Heart left ventricle (tissue), 16 donors: ENCODE measurements at regions not wholly inside any gene's neighbourhood (a gene's known extent, or its start where the extent isn't known, plus 50 kb on each side); places are given as distances from the start of the nearest gene placed in this dataset.

Experiments used
- ATAC-seq, 4 donors: fragments of 200-7000 bp; cut with Tn5 transposase; one replicate each; pipeline ENCODE4 v1.9.1; 2020 to 2022; ENCODE audit warnings: moderate library complexity in 4 of 4, mild to moderate bottlenecking in 3 of 4, moderate number of reproducible peaks in 1 of 4
- DNase-seq, 5 donors: peaks; one replicate each; pipeline ENCODE4 v3.0.0-alpha.2; 2020
- H3K27ac ChIP-seq, 12 donors: fragments of 200-600 bp; sonication (generic) in 4 of 12; one replicate each; pipeline versions ENCODE4 v1.5.0 to v1.8.0; 2016 to 2022; ENCODE audit warnings: mild to moderate bottlenecking in 2 of 12
- H3K27me3 ChIP-seq, 9 donors: fragments of 200-600 bp; sonication (generic) in 2 of 9; one replicate each; pipeline versions ENCODE4 v1.5.1 to v1.8.0; 2016 to 2022; ENCODE audit warnings: mild to moderate bottlenecking in 3 of 9
- H3K36me3 ChIP-seq, 9 donors: fragments of 200-600 bp; sonication (generic) in 2 of 9; one replicate each; pipeline versions ENCODE4 v1.5.0 to v1.8.0; 2018 to 2022; ENCODE audit warnings: mild to moderate bottlenecking in 2 of 9
- H3K4me1 ChIP-seq, 12 donors: fragments of 200-600 bp; sonication (generic) in 4 of 12; one replicate each; pipeline versions ENCODE4 v1.5.0 to v1.8.0; 2016 to 2022; ENCODE audit warnings: mild to moderate bottlenecking in 3 of 12
- H3K4me3 ChIP-seq, 12 donors: fragments of 200-600 bp; sonication (generic) in 4 of 12; one replicate each; pipeline versions ENCODE4 v1.5.0 to v1.8.0; 2017 to 2022; ENCODE audit warnings: mild to moderate bottlenecking in 9 of 12, moderate library complexity in 4 of 12
- H3K9me3 ChIP-seq, 12 donors: fragments of 200-600 bp; sonication (generic) in 4 of 12; one replicate each; pipeline versions ENCODE4 v1.5.0 to v1.8.0; 2016 to 2022; ENCODE audit warnings: mild to moderate bottlenecking in 1 of 12
- CTCF ChIP-seq, 12 donors: fragments of 200-600 bp; sonication (generic) in 4 of 12; IDR thresholded peaks; one replicate each; pipeline versions ENCODE4 v1.5.0 to v1.8.0; 2018 to 2022; ENCODE audit warnings: antibody characterized with exemption in 12 of 12, mild to moderate bottlenecking in 5 of 12
- POLR2A ChIP-seq, 2 donors: fragments of 450-650 bp; IDR thresholded peaks; one replicate each; pipeline ENCODE4 v1.6.1; 2017; ENCODE audit warnings: antibody characterized with exemption in 2 of 2, mild to moderate bottlenecking in 2 of 2, moderate library complexity in 2 of 2
- WGBS, 4 donors: extraction: QIAGEN DNeasy Blood & Tissue Kit in 2 of 4; methylation state at CpG; one replicate each; pipeline versions ENCODE4 v1.1.5 to v1.1.7; 2013 to 2018; 5-methylcytosine and 5-hydroxymethylcytosine counted together
- intact Hi-C, 10 donors: fragments of 100-400 bp; cut with DNase I; formaldehyde crosslinking; loops; one replicate each; pipeline versions ENCODE4 v1.11.1 to v1.14.2; 2022
- donor health status: ischemic (EF 13 %, LVEDD 7.1; RV severe dilation, severe dysfunction).
- donor health status: healthy with polysubstance abuse.
- donor health status: DM: no; HTN: yes; CAD: no.
- donor health status: DM: no; HTN: no; CAD: no.
- donor health status: ischemic (EF 25% LVEDD 6.9; RV normal size, moderate dysfunction).
- donor health status: ischemic (EF 25% LVEDD 5.7; RV mildly dilated, moderate dysfunction).
- donor health status: healthy.
- donor health status: DM: yes; HTN: yes; CAD: no.
- donor health status: ischemic (EF 35%, LVEDD 5.7; RV mildly dilated, moderate dysfunction).
- donor health status: nonischemic (EF 11% LVEDD 7.7; RV severe dilation, severe dysfunction).
- donor health status: DM: yes; HTN: yes; CAD: no.
- donor health status: PGD.
- donor health status: ischemic (EF 29% LVEDD 5.4; RV normal size, mild dysfunction).
- donor health status: nonischemic (EF 23%, LVEDD 6.1; RV moderate dilation, normal function).

GRCh38 chr2:184336688-184337087, 261.6 kb upstream of the ZNF804A start:
- H3K36me3 ChIP-seq, result no peaks in the 10 kb centered on the region
- no peaks in the 10 kb centered on the region for H3K4me1 ChIP-seq
- no peak overlapping the region for H3K4me3 ChIP-seq
- TF ChIP-seq CTCF (IDR thresholded peaks at IDR 0.05), result no peak
- no peak for TF ChIP-seq POLR2A (IDR thresholded peaks at IDR 0.05)
- no peaks in the 10 kb centered on the region for H3K9me3 ChIP-seq
- WGBS, 4 donors, result 50 to 67% (median 64%) methylated on average over 1 of the region's 1 CpG
- no peak for ATAC-seq
- intact Hi-C loops, result no loop called here
- no peaks in the 10 kb centered on the region for H3K27me3 ChIP-seq
- DNase-seq, result no peak
- H3K27ac ChIP-seq, result no peak overlapping the region

- H3K4me3 ChIP-seq, result no peak overlapping the region
- WGBS, 4 donors, result 22 to 27% (median 25%) methylated on average over 3 of the region's 3 CpGs
- H3K27ac ChIP-seq, result no peak overlapping the region
- H3K9me3 ChIP-seq, result no peaks in the 10 kb centered on the region
- no peaks in the 10 kb centered on the region for H3K36me3 ChIP-seq
- intact Hi-C loops, result no loop called here
- H3K4me1 ChIP-seq, result no peaks in the 10 kb centered on the region
- TF ChIP-seq POLR2A (IDR thresholded peaks at IDR 0.05) (no peak), CTCF (IDR thresholded peaks at IDR 0.05) (no peak)
- DNase-seq, result no peak
- H3K27me3 ChIP-seq, result no peaks in the 10 kb centered on the region
- ATAC-seq, result no peak
Measured at GRCh38 chr2:184338771-184339170, 259.6 kb upstream of the ZNF804A start.

- Histone ChIP-seq H3K4me1 (no peaks in the 10 kb centered on the region), H3K27ac (no peak overlapping the region), H3K9me3 (no peaks in the 10 kb centered on the region), H3K4me3 (no peak overlapping the region), H3K36me3 (no peaks in the 10 kb centered on the region), H3K27me3 (no peaks in the 10 kb centered on the region)
- intact Hi-C loops, result no loop called here
- ATAC-seq, result no peak
- 42 to 48% (median 46%) methylated on average over 1 of the region's 1 CpG for WGBS, 4 donors
- TF ChIP-seq CTCF (IDR thresholded peaks at IDR 0.05), result no peak
- no peak for TF ChIP-seq POLR2A (IDR thresholded peaks at IDR 0.05)
- no peak for DNase-seq
Measured at GRCh38 chr2:184339966-184340365, 258.4 kb upstream of the ZNF804A start.

DNA sequence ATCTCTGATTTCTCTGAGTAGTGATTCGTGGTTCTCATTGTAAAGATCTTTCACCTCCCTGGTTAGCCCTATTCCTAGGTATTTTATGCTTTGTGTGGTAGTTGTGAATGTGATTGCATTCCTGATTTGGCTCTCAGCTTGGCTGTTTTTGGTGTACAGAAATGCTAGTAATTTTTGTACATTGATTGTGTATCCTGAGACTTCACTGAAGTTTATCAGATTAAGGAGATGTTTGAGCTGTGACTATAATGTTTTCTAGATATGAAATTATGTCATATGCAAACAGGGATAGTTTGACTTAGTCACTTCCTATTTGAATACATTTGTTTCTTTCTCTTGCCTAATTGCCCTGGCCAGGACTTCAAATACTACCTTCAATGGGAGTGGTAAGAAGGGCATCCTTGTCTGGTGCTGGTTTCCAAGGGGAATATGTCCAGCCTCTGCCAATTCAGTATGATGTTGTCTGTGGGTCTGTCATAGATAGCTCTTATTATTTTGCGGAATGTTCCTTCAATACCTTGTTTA, 251.9 kb upstream of the ZNF804A start:
- H3K4me3 ChIP-seq, result no peak overlapping the region
- no peaks in the 10 kb centered on the region for H3K4me1 ChIP-seq
- H3K27ac ChIP-seq, result no peak overlapping the region
- DNase-seq, result no peak
- no peaks in the 10 kb centered on the region for H3K36me3 ChIP-seq
- no peaks in the 10 kb centered on the region for H3K27me3 ChIP-seq
- ATAC-seq, result no peak
- 69 to 84% (median 78%) methylated on average over 2 of the region's 2 CpGs for WGBS, 4 donors
- intact Hi-C loops, result no loop called here
- TF ChIP-seq CTCF (IDR thresholded peaks at IDR 0.05), result no peak
- TF ChIP-seq POLR2A (IDR thresholded peaks at IDR 0.05), result no peak
- peaks cover 0 to 14% (median 0%) of the 10 kb centered on the region in 12 donors for H3K9me3 ChIP-seq
